ENCODE measurements at regions not wholly inside any gene's neighbourhood (a gene's known extent, or its start where the extent isn't known, plus 50 kb on each side); places are given as distances from the start of the nearest gene placed in this dataset.

GRCh38 chr6:44524476-44525227, 137.1 kb downstream of the CDC5L start:
- H3K27ac ChIP-seq = no peak overlapping the region

GRCh38 chr6:44525761-44526351, 138.3 kb downstream of the CDC5L start:
- Histone ChIP-seq H3K9me3 (peaks cover 5% of the 10 kb centered on the region), H3K27ac (no peak overlapping the region), H3K27me3 (peaks cover 13% of the 10 kb centered on the region), H3K36me3 (no peaks in the 10 kb centered on the region), H3K4me1 (no peaks in the 10 kb centered on the region), H3K4me3 (no peak overlapping the region)
- TF ChIP-seq CTCF (IDR thresholded peaks at IDR 0.05) (no peak), POLR2A (IDR thresholded peaks at IDR 0.05) (no peak), EP300 (IDR thresholded peaks at IDR 0.05) (no peak), POLR2AphosphoS5 (IDR thresholded peaks at IDR 0.05) (no peak)
- WGBS = 90% methylated on average over 9 of the region's 9 CpGs
- DNase-seq (ENCODE audit: low spot score in 2 of 2) = no peak

More at GRCh38 chr6:44524476-44525227, 137.1 kb downstream of the CDC5L start:
- WGBS = 88% methylated on average over 6 of the region's 6 CpGs
- DNase-seq (ENCODE audit: low spot score in 2 of 2) = no peak
- Histone ChIP-seq H3K4me1 (no peaks in the 10 kb centered on the region), H3K9me3 (peaks cover 5% of the 10 kb centered on the region), H3K4me3 (no peak overlapping the region), H3K27me3 (peaks cover 13% of the 10 kb centered on the region), H3K36me3 (no peaks in the 10 kb centered on the region)
- no peak for TF ChIP-seq POLR2A (IDR thresholded peaks at IDR 0.05)

- peaks cover 13% of the 10 kb centered on the region for H3K27me3 ChIP-seq
- no peak overlapping the region for H3K4me3 ChIP-seq
- DNase-seq (ENCODE audit: low spot score in 2 of 2) = no peak
- no peaks in the 10 kb centered on the region for H3K36me3 ChIP-seq
- H3K4me1 ChIP-seq = no peaks in the 10 kb centered on the region
- peaks cover 2% of the 10 kb centered on the region for H3K9me3 ChIP-seq
- TF ChIP-seq EP300 (IDR thresholded peaks at IDR 0.05) = no peak
- no peak for TF ChIP-seq CTCF (IDR thresholded peaks at IDR 0.05)
- no peak for TF ChIP-seq POLR2AphosphoS5 (IDR thresholded peaks at IDR 0.05)
- TF ChIP-seq POLR2A (IDR thresholded peaks at IDR 0.05) = no peak
- 73% methylated on average over 6 of the region's 6 CpGs for WGBS
- H3K27ac ChIP-seq = no peak overlapping the region
Measured at GRCh38 chr6:44527181-44527580, 139.7 kb downstream of the CDC5L start.

GRCh38 chr6:44527583-44528369, 140.3 kb downstream of the CDC5L start:
- 92% methylated on average over 12 of the region's 14 CpGs for WGBS
- Histone ChIP-seq H3K36me3 (no peaks in the 10 kb centered on the region), H3K27me3 (peaks cover 13% of the 10 kb centered on the region), H3K4me3 (no peak overlapping the region), H3K9me3 (no peaks in the 10 kb centered on the region), H3K4me1 (no peaks in the 10 kb centered on the region), H3K27ac (no peak overlapping the region)
- TF ChIP-seq CTCF (IDR thresholded peaks at IDR 0.05) = no peak
- no peak for TF ChIP-seq POLR2A (IDR thresholded peaks at IDR 0.05)
- TF ChIP-seq EP300 (IDR thresholded peaks at IDR 0.05) = no peak
- no peak for TF ChIP-seq POLR2AphosphoS5 (IDR thresholded peaks at IDR 0.05)
- DNase-seq (ENCODE audit: low spot score in 2 of 2) = no peak

- DNase-seq (ENCODE audit: low spot score in 2 of 2) = no peak
- H3K9me3 ChIP-seq = no peaks in the 10 kb centered on the region
- 88% methylated on average over 5 of the region's 5 CpGs for WGBS
- no peak for TF ChIP-seq POLR2A (IDR thresholded peaks at IDR 0.05)
- no peak for TF ChIP-seq CTCF (IDR thresholded peaks at IDR 0.05)
- TF ChIP-seq EP300 (IDR thresholded peaks at IDR 0.05) = no peak
- no peak for TF ChIP-seq POLR2AphosphoS5 (IDR thresholded peaks at IDR 0.05)
- no peak overlapping the region for H3K27ac ChIP-seq
- H3K27me3 ChIP-seq = peaks cover 13% of the 10 kb centered on the region
- H3K4me3 ChIP-seq = no peak overlapping the region
- H3K36me3 ChIP-seq = no peaks in the 10 kb centered on the region
- H3K4me1 ChIP-seq = no peaks in the 10 kb centered on the region
Measured at GRCh38 chr6:44528370-44528644, 140.8 kb downstream of the CDC5L start.

All from suprapubic skin (tissue), 4 donors.